Smooth muscle cell of the brain vasculature (primary cell): ENCODE measurements at regions not wholly inside any gene's neighbourhood (a gene's known extent, or its start where the extent isn't known, plus 50 kb on each side); places are given as distances from the start of the nearest gene placed in this dataset.
"Not testable (repeated sequence)": the region's sequence is repeated elsewhere in the genome, so short reads cannot be mapped to it uniquely, and the experiment has no call there.

Experiments used
- DNase-seq: peaks from one replicate; pipeline ENCODE4 v3.0.0-alpha.2; 2012; ENCODE audit warnings: low read depth, low spot score

DNA sequence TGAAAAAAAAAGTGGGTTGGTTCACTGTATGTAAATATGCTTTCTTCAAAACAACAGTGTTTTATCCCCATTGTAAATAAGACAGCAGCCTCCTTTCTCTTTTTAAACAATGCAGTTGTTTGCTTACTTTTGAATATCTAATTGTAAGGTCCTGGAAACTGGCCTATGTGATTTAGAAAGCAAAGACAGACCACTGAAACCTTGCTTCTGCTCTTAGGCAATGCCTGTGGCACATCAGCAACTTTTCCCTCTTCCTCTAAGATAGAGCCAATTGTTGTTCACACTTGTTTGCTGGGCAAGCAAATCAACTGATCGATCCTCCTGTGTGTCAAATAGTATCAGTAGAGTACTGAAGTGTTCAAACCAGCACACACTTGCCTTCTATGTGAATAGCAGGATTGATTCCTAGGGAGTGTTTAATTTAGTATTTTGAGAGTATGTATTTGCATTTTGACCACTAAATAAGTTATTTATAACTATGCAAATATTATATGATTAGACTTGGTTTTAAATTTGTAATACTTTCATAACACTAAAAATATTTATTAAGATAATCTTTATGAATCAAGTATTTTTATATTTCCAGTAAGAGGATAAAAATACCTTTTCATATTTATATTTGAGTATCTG is 55.4 kb upstream of the GRPR start:
- DNase-seq, result no peak

DNA sequence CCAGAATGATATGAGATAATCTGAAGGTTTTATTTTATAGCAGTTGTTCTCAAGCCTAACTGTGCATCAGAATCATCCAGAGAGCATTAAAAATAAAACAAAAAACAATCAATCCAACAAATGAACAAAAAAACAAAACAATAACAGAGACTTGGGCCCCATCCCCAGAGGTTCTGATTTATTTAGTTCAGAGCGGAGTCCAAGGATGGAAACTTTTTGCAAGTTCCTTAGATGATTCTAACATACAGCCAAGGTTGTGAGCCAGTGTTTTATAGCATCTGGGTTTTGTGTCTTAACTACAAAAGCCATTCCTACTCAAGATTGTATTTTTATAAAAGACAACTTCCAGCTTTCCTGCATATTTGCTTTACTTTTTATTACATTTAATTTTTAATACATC is 59.4 kb upstream of the GRPR start:
- no peak for DNase-seq

DNA sequence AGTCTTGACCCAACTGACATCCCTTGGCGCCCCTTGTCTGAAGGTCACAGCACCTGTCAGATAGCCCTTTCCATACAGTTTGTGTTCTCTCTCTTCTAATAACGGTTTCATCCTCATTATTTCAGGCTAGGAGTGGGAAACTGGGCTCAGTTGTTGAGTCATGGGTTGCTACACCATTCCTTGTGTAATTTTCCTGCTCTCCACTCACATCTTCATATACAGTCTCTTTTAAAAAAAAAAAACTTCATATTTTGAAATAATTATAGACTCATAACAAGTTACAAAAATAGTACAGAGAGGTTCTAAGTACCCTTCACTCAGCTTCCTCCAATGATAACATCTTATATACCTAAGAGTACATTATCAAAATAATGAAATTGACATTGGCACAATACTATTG is 60.2 kb upstream of the GRPR start:
- no peak for DNase-seq

DNA sequence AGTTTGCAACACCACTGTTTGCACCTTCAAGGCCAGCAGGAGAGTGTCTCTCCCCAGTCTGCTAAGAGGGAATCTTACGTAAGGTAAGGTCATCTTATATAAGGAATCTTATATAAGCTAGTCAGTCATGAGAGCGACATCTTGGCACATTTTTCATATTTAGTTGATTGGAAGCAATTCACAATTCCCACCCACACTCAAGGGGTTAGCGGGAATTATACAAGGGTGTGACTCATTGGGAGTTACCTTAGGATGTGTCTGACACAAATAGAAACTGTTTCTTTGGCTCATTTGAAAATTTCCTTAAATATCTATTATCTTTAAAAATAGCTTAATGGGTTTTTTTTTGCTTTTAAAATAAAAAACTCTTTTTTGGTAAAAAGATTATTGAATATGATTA is 62.1 kb upstream of the GRPR start:
- no peak for DNase-seq

DNA sequence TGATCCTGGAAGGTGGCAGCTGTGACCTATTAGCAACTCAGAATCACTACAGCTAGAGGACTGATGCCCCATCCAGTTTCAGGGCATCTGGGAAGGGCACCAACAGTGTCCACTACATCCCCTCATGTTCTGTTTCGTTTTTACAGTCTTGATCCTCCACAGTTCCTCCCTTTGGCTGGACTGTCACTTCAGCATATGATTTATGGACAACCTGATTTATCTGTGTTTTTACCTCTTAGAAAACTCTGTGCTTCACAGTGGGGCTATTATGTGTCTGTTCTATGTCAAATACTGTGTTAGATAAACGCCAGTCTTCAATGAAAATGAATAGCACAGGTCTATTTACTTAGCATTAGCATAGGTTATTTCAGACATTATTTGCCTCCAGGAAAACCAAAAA is 63.1 kb upstream of the GRPR start:
- DNase-seq, result no peak

DNA sequence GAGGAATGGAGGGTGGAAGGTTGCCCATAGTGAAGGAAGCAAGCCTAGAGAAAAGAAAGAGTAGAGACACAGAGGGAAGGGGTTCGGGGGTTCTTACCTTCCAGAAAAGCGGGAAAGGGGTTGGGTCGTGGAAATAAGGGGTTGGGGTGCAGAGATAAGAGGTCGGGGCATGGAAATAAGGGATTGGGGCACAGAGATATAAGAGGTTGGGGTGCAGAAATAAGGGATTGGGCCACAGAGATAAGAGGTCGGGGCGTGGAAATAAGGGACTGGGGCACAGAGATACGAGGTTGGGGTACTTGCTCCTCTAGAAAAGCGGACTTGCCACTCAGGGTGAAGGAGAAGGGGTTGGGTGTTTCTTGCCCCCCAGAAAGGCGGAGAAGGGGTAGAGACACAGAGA is 74.2 kb upstream of the GRPR start:
- not testable (repeated sequence) for DNase-seq

DNA sequence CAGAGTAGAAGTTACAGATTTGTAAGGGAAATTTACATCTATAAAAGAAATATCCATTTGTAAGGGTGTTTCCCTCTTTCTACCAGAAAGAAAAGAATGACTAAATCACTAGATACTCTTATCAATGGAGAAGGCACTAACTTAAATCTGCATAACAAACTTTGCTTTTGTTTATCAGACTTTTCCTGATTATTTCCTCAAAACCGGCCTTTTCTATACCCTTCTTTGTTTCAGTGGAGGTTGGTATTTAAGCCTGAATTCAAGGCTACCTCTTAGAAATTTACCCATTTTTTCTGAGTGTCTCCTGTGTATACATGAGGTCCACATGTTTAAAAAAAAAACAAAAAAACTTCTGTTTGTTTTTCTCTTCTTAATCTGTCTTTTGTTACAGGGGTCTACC is 80.4 kb upstream of the GRPR start:
- no peak for DNase-seq

DNA sequence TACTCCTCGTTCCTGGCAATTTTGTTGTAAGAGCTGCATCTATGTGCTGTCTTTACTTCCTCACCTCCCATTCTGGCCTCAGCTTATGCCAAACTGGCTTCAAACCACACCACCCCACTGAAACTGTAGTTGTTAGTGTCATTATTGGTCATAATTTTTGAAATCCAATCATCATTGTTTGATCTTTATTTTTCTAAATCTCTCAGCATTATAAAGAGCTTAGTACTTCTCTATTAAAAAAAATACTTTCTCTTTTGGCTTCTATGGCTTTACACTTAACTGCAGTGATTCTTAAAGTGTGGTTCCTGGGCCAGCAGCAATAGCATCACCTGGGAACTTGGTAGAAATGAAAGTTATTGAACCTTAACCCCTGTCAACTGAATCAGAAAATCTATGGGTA is 83.5 kb upstream of the GRPR start:
- DNase-seq, result no peak

DNA sequence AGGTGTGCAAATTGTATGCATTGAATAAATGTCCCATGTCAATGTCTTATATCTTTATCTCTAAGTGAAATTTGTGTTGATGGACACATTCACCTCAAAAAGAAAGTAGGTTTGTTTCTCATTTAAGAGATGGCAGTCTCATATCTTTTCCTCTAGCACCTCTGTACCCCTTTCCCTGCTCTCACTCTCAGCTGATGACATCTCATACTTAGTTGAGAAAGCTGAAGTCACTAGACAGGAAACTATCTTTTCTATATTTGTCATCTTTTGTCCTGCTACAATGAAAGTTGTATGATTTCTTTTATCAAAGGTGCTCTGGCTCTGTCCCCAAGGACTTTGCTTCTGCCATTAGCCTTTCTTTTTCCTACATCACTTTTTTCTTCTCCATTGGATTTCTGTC is 84.0 kb upstream of the GRPR start:
- no peak for DNase-seq

DNA sequence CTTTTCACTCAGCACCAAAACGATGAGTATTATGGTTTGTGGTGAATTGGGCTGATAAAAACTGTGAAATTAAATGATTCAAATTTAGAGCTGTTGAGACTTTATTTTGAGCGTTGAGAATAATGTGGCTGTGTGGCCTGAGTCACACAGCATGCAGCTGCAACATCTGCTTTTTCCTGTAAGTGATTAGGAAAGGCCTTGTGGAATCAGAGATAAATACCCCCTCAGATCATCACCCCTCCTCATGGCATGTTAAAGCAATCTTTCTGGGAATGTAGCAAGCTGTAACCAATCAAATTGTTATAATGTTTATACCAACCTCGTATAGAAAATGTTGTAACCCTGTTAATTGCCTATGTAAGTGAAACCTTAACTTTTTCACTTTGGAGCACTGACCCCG is 90.0 kb upstream of the GRPR start:
- no peak for DNase-seq

DNA sequence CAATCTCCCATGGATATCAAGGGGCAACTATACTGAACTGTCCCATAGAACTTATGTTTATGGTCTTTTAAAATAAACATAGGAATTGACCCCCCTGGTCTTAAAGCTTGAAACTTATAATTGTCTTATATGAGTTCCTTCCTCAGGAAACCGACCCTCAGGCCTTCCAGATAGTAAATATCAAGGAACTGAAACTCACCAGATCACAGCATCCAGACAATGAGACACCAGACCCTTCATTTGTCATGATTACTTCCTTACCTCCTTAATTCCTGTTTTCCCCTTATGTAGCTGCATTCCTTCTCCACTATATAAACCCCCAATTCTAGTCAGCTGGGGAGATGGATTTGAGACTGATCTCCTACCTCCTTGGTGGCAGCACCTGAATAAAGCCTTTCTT is 94.8 kb upstream of the GRPR start:
- DNase-seq, result no peak

DNA sequence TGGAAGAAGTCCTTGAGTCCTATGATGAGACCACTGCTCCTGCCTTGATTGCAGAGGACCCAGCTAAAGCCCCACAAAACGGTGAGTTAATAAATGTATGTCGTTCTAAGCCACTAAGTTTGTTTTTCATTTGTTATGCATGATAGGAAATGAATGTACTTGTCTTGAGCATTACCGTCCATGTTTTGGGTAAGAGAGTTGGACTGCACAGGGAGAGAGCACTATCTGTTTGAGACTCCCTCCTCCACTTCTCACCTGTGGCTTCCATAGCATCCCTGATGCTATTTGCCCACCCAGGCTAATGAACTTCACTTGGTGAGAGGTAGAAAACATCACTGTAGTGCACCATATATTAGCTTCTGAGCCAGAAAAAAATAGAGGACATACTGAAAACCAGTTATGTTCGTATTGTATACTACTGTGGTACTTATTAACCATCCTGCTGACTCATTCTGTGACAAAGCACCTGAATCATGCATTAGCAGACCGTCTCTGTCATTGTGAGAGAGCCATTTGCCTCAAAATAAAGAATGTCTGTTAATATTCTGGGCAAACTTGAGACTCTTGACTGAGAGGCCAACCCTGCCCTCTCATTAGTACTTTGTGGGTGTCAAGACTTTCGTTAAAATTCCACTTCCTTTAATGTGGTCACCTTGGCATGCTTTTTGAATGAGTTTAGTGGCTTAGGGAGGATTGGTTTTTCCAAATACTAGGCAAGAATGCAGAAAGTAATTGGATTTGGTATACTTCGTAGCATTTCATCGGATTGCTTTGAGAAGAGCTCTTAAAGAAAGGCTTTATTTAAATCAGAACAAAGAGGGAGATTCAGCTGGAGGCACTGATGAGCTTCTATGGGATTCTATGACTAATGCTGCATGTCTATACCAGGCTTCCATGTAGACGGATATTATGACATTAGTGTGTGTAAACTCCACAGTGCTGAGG is 99.3 kb upstream of the GRPR start:
- no peak for DNase-seq

DNA sequence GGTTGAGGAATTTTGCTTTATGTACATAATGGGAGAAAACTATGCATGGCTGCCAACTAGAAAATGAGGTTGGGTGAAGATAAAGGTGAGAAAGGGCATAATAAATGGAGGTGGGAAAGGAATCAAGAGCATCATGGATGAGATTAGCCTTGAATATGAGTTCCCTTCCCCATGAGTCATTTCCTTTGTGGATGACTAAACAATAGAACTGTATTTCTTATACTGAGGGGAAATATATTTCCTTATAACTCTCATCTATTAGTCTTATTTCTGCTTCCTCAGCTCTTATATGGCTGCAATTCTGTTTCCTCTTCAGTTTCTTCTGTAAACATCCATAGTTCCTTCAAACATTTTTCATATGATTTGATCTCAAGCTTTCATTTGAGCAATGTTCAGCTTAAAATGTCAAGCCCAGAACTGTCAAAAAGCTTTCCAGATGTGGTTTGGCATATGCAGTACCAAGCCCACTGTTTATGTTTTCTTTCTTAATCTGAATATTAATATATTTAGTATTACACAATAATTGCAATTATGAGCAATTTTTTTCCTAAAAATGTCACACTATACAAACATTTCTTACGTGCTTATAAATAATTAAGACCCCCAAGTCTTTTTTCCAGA is 100.7 kb upstream of the GRPR start:
- DNase-seq, result no peak

DNA sequence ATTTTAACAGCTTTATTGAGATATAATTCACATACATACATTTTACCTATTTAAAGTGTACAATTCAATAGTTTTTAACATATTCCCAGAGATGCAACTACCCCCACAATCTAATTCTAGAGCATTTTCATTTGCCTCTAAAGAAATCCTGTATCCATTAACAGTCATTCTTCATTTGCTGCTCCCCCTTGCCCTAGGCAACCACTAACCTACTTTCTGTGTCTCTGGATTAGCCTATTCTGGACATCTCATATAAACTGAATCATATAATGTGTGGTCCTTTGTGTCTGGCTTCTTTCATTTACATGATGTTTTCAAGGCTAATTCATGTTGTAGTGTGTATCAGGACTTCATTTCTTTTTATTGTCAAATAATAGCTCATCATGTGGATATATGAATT is 105.1 kb upstream of the GRPR start:
- no peak for DNase-seq

DNA sequence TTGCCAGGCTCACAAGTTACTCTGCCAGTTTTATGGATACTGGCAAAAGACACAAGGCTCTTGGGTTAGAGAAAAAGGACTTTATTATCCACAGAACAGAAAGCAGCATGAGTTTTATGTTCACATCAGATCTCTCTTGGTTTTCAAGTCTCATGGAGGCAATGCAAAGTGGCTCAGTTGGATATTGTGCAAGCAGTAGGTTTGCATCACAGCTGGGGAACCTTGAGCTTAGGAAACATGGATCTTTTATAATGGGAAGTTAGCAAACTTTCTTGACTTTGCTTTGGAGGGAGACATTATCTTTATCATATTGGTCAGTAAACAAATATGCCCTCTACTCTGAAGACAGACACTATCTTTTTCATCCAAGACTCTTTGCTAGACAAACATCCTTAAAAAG is 109.2 kb upstream of the GRPR start:
- DNase-seq, result no peak

DNA sequence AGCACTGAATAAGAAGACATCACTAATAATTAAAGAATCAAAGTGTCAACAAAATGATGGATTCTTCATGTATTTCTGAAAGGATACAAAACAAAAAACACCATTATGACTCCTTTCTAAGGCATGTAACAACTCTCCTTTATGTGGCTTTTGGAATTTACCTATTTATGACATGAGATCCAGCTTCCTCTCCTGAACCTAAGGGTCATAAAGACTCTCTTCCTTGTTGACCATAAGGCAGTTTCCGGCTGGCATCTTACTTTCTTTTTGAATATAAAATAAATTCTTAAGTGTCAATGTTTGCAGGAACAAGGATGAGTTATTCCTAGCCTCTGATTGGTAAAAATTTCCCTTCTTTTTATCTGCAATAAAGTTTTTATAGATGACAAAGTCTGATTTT is 111.1 kb upstream of the GRPR start:
- no peak for DNase-seq

DNA sequence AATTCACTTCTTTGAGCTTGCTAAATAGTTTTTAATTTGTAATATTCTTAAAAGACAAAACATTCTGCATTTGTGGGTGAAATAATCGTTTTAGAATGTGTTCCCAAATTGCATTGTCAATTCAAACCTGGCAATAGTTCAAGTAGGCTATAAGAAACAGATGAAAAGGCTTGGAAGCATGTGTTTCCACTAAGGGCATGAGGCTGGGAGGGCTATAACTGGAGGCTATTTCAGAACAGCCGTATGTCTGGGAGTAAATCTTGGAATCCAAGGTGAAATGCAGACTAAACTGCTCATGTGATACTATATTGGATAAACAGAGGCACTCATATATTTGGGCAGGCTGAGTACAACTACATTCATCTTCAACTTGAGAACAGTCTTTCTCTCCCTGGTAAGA is 117.4 kb upstream of the GRPR start:
- no peak for DNase-seq

DNA sequence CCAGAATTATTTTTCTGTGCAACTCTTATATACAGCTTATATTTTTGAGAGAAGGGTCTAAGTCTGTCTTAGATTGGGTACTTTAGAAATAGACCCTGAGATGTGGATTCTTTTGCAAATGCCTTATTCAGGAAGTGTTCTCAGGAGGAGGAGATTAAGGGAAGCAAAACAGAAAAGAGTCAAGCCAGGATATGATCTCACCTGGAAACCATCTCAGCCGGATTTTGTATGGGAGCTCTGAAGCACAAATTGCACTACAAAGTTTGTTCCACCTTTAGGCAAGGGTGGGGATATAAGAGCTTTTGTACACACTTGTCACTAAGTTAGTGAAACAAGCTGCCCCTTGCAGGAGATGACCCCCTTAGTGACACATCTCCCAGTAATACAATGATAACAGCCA is 121.2 kb upstream of the GRPR start:
- no peak for DNase-seq

DNA sequence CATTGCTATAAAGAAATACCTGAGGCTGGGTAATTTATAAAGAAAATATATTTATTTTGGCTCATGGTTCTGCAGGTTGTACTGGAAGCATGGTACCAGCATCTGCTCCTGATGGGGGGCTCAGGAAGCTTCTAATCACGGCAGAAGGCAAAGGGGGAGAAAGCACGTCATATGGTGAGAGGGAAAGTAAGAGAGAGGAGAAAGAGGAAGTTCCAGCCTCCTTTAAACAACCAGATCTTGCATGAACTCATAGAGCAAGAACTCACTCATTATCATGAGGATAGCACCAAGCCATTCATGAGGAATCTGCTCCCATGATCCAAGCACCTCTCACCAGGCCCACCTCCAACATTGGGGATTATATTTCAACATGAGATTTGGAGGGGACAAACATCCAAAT is 125.0 kb upstream of the GRPR start:
- no peak for DNase-seq

DNA sequence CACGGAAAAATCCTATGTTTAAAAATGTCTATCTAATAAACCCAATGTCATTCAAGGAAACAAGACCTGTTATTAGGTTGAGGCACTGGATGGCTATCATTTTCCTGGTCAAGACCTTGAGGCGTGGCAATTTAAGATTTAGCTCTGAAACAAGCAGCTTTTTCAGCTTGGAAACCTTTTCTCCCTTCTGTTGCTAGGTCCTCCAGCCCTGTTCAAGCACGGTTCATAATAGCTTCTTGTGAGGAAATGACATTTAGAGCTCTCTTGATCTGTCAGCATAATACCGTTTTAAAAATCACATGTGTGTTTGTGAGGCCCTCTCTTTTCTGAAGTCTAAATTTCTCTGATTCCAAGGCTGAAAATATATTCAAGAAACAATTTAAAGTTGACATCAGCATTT is 133.6 kb upstream of the GRPR start:
- DNase-seq, result no peak

DNA sequence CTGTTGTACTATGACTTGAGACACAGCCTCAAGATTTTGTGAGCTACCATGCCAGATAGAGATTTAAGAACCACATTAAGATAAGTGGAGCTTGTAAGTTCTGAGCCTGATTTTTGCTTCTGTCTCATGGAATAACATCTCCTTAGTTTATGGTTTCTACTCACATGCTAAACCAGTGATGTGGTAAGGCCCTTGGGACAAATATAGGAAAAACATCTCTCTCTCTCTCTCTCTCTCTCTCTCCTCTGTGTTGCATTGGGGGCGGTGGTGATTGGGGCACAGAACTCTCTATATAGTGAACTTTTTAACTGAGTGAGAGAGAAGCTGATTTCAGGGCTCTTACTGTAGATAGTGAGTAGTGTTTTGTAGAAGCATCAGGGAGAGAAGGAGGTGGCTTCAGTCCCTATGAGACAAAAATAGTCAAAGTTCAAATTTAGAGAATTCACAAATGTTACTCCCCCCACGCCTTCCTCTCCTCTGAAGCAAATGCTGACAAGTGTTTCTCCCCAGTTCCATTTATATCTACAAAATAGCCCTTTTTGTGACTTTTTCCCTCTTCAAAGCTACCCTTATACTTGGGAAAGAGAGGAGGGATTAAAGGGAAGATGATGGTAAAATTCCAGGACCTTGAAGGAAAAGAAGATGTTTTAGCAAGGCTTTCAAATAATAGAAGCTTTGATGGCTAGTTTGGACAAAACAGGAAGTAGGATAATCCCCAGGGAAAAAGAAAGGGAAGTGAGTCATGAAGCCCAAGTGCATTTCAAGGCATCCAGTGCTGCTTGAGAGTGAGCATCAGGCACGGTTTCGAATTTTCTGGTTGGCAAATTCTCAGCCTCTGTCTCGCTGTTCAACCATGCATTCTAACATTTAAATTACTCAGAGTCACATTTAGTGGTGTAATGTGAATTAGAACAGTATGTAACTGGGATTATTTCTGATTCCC is 134.3 kb upstream of the AP1S2 start:
- DNase-seq, result peak; percentile 4

DNA sequence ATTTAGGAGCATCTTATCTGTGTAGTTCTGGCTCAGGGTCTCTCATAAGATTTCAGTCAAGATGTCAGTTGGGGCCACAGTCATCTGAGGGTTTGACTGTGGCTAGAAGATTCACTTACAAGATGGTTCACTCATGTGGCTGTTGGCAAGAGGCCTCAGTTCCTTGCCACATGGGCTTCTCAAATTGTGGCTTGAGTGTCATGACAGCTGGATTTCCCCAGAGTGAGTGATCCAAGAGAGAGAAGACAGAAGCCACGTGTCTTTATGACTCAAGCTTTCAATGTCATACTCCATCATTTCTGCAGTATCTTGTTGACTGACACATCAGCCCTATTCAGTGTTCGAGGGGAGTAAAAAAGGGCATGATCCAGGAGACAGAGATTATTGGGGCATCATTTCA is 131.3 kb upstream of the AP1S2 start:
- DNase-seq, result no peak
